ENCODE measurements at regions not wholly inside any gene's neighbourhood (a gene's known extent, or its start where the extent isn't known, plus 50 kb on each side); places are given as distances from the start of the nearest gene placed in this dataset.
A peak's percentile ranks its signal among the peaks of the same experiment; 100 is the strongest.

GRCh38 chr3:145752576-145752975 is 408.4 kb downstream of the PLOD2 start:
- no peaks in the 10 kb centered on the region for H3K27me3 Mint-ChIP-seq
- no peaks in the 10 kb centered on the region for H3K9me3 Mint-ChIP-seq
- no peak for DNase-seq (ENCODE audit: extremely low spot score, unreplicated experiment)
- no peak overlapping the region for H3K27ac Mint-ChIP-seq
- H3K4me1 Mint-ChIP-seq (ENCODE audit: unreplicated experiment): peaks cover 5% of the 10 kb centered on the region
- H3K36me3 Mint-ChIP-seq: no peaks in the 10 kb centered on the region
- TF ChIP-seq CTCF (conservative IDR thresholded peaks at IDR 0.05): no peak
- H3K4me3 Mint-ChIP-seq: no peak overlapping the region

GRCh38 chr3:145754605-145755289 is 406.2 kb downstream of the PLOD2 start:
- no peak for DNase-seq (ENCODE audit: extremely low spot score, unreplicated experiment)
- no peak for TF ChIP-seq CTCF (conservative IDR thresholded peaks at IDR 0.05)
- no peaks in the 10 kb centered on the region for H3K27me3 Mint-ChIP-seq
- no peaks in the 10 kb centered on the region for H3K9me3 Mint-ChIP-seq
- no peak overlapping the region for H3K4me3 Mint-ChIP-seq
- peaks cover 5% of the 10 kb centered on the region for H3K4me1 Mint-ChIP-seq (ENCODE audit: unreplicated experiment)
- no peak overlapping the region for H3K27ac Mint-ChIP-seq
- no peaks in the 10 kb centered on the region for H3K36me3 Mint-ChIP-seq

- Mint-ChIP-seq H3K36me3 (no peaks in the 10 kb centered on the region), H3K27me3 (no peaks in the 10 kb centered on the region), H3K27ac (no peak overlapping the region), H3K4me3 (no peak overlapping the region), H3K4me1 (ENCODE audit: unreplicated experiment) (no peaks in the 10 kb centered on the region), H3K9me3 (no peaks in the 10 kb centered on the region)
- no peak for TF ChIP-seq CTCF (conservative IDR thresholded peaks at IDR 0.05)
- DNase-seq (ENCODE audit: extremely low spot score, unreplicated experiment): no peak
Observed at GRCh38 chr3:145760036-145760435, 400.9 kb downstream of the PLOD2 start.

- Mint-ChIP-seq H3K27ac (no peak overlapping the region), H3K9me3 (peaks cover 5% of the 10 kb centered on the region), H3K4me3 (no peak overlapping the region), H3K36me3 (no peaks in the 10 kb centered on the region), H3K4me1 (ENCODE audit: unreplicated experiment) (no peaks in the 10 kb centered on the region), H3K27me3 (no peaks in the 10 kb centered on the region)
- no peak for DNase-seq (ENCODE audit: extremely low spot score, unreplicated experiment)
- peak; percentile 70 for TF ChIP-seq CTCF (conservative IDR thresholded peaks at IDR 0.05)
Observed at GRCh38 chr3:145767909-145768308, 393.1 kb downstream of the PLOD2 start.

- no peak for DNase-seq (ENCODE audit: extremely low spot score, unreplicated experiment)
- H3K36me3 Mint-ChIP-seq: no peaks in the 10 kb centered on the region
- no peaks in the 10 kb centered on the region for H3K9me3 Mint-ChIP-seq
- H3K27me3 Mint-ChIP-seq: no peaks in the 10 kb centered on the region
- TF ChIP-seq CTCF (conservative IDR thresholded peaks at IDR 0.05): peak; percentile 82
- no peaks in the 10 kb centered on the region for H3K4me1 Mint-ChIP-seq (ENCODE audit: unreplicated experiment)
- H3K27ac Mint-ChIP-seq: no peak overlapping the region
- H3K4me3 Mint-ChIP-seq: no peak overlapping the region
Observed at GRCh38 chr3:145776782-145777408, 384.1 kb downstream of the PLOD2 start.
